HG02763 (cell line): ENCODE measurements at regions not wholly inside any gene's neighbourhood (a gene's known extent, or its start where the extent isn't known, plus 50 kb on each side); places are given as distances from the start of the nearest gene placed in this dataset.
"Not testable (repeated sequence)": the region's sequence is repeated elsewhere in the genome, so short reads cannot be mapped to it uniquely, and the experiment has no call there.

Experiments used
- ATAC-seq: cut with Tn5 transposase; IDR thresholded peaks from one replicate; pipeline ENCODE4 v1.9.1; 2021; ENCODE audit warnings: mild to moderate bottlenecking, moderate library complexity; ENCODE audit not compliant: unreplicated experiment

GRCh38 chr6:100229512-100229911 lies 235.2 kb downstream of the SIM1 start:
- ATAC-seq: peak; percentile 0

- ATAC-seq: peak; percentile 100
Measured at GRCh38 chr6:100228834-100229441, 234.9 kb upstream of the MCHR2 start.

GRCh38 chr6:100228437-100228833 lies 234.4 kb upstream of the MCHR2 start:
- ATAC-seq: peak; percentile 2

GRCh38 chr6:100226811-100227210 lies 232.8 kb upstream of the MCHR2 start:
- no peak for ATAC-seq

GRCh38 chr6:100223952-100224351 lies 229.9 kb upstream of the MCHR2 start:
- not testable (repeated sequence) for ATAC-seq

- ATAC-seq: no peak
Measured at GRCh38 chr6:100220543-100220942, 226.5 kb upstream of the MCHR2 start.

GRCh38 chr6:100217225-100218012 lies 223.4 kb upstream of the MCHR2 start:
- no peak for ATAC-seq

- ATAC-seq: no peak
Measured at GRCh38 chr6:100216760-100217159, 222.7 kb upstream of the MCHR2 start.

GRCh38 chr6:100212131-100212530 lies 218.1 kb upstream of the MCHR2 start:
- ATAC-seq: no peak

GRCh38 chr6:100210137-100211117 lies 216.4 kb upstream of the MCHR2 start:
- ATAC-seq: no peak

GRCh38 chr6:100209323-100210136 lies 215.5 kb upstream of the MCHR2 start:
- ATAC-seq: no peak

GRCh38 chr6:100203400-100203799 lies 209.4 kb upstream of the MCHR2 start:
- ATAC-seq: no peak

- ATAC-seq: no peak
Measured at GRCh38 chr6:100202417-100203194, 208.6 kb upstream of the MCHR2 start.

- ATAC-seq: not testable (repeated sequence)
Measured at GRCh38 chr6:100196214-100196982, 202.4 kb upstream of the MCHR2 start.

GRCh38 chr6:100195244-100195643 lies 201.2 kb upstream of the MCHR2 start:
- ATAC-seq: not testable (repeated sequence)

GRCh38 chr6:100194535-100194934 lies 200.5 kb upstream of the MCHR2 start:
- no peak for ATAC-seq

GRCh38 chr6:100188754-100189153 lies 194.7 kb upstream of the MCHR2 start:
- no peak for ATAC-seq

- no peak for ATAC-seq
Measured at GRCh38 chr6:100186552-100186951, 192.5 kb upstream of the MCHR2 start.

- peak; percentile 77 for ATAC-seq
Measured at GRCh38 chr6:100185615-100186014, 191.6 kb upstream of the MCHR2 start.
